Nephron (organoid): ENCODE measurements at regions not wholly inside any gene's neighbourhood (a gene's known extent, or its start where the extent isn't known, plus 50 kb on each side); places are given as distances from the start of the nearest gene placed in this dataset.

Experiments
- H3K27ac Mint-ChIP-seq, 3 experiments: 2 replicates each; pipeline ENCODE4 v1.8.0; 2020; ENCODE audit warnings: mixed read lengths in 3 of 3, mild to moderate bottlenecking in 2 of 3, moderate library complexity in 1 of 3
- H3K27me3 Mint-ChIP-seq: 2 replicates; pipeline ENCODE4 v1.8.0; 2021; ENCODE audit warnings: low read depth, mild to moderate bottlenecking, moderate library complexity, mixed read lengths
- H3K36me3 Mint-ChIP-seq: 2 replicates; pipeline ENCODE4 v1.8.0; 2020; ENCODE audit warnings: low read depth, mixed read lengths
- H3K4me1 Mint-ChIP-seq: 2 replicates; pipeline ENCODE4 v1.8.0; 2020; ENCODE audit warnings: mixed read lengths
- H3K4me3 Mint-ChIP-seq, 3 experiments: 2 replicates each; pipeline ENCODE4 v1.8.0; 2020; ENCODE audit warnings: mild to moderate bottlenecking in 3 of 3, mixed read lengths in 3 of 3, moderate library complexity in 2 of 3
- H3K9me3 Mint-ChIP-seq: 2 replicates; pipeline ENCODE4 v1.8.0; 2020; ENCODE audit warnings: mixed read lengths
- CTCF ChIP-seq, 3 experiments: fragments of 200-600 bp; sonication (generic); IDR thresholded peaks; one replicate each; pipeline ENCODE4 v1.5.0; 2021; ENCODE audit warnings: antibody characterized with exemption in 3 of 3; ENCODE audit not compliant: unreplicated experiment in 3 of 3

- H3K27me3 Mint-ChIP-seq: peaks cover 16% of the 10 kb centered on the region
- no peak overlapping the region for H3K4me3 Mint-ChIP-seq
- TF ChIP-seq CTCF (IDR thresholded peaks at IDR 0.05; ENCODE audit: unreplicated experiment in 3 of 3): no peak
- peak overlapping the region; percentile 99 to 100 (median 99) for H3K27ac Mint-ChIP-seq
- peaks cover 10% of the 10 kb centered on the region for H3K9me3 Mint-ChIP-seq
- peaks cover 56% of the 10 kb centered on the region for H3K4me1 Mint-ChIP-seq
- H3K36me3 Mint-ChIP-seq: peaks cover 3% of the 10 kb centered on the region
Measured at GRCh38 chr6:15791448-15792181, 128.8 kb upstream of the DTNBP1 start.

- Mint-ChIP-seq H3K36me3 (peaks cover 3% of the 10 kb centered on the region), H3K4me3 (no peak overlapping the region), H3K4me1 (peaks cover 46% of the 10 kb centered on the region), H3K27me3 (peaks cover 10% of the 10 kb centered on the region), H3K9me3 (peaks cover 4% of the 10 kb centered on the region), H3K27ac (peak overlapping the region; percentile 99 to 100 (median 99))
- no peak for TF ChIP-seq CTCF (IDR thresholded peaks at IDR 0.05; ENCODE audit: unreplicated experiment in 3 of 3)
Measured at GRCh38 chr6:15790116-15790515, 127.3 kb upstream of the DTNBP1 start.

DNA sequence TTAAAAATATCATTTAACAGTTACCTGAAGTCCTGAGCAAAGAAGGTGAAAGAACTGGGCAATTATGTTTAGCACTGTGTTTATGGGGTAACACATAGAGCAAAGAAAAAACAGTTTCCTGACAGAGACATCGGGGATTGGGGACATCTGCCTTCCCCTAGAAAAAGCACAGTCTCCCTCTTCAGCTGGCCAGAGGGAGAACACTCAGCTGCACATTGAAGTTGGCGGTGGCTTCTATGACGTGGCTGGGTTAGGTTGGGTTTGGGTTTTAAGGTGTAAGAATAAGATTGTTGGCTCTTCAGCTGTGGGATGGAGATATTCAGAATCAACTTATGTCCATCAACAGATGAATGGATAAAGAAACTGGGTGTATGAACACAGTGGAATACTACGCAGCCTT lies 124.0 kb upstream of the DTNBP1 start:
- peaks cover 4% of the 10 kb centered on the region for H3K9me3 Mint-ChIP-seq
- no peak overlapping the region for H3K4me3 Mint-ChIP-seq
- no peak for TF ChIP-seq CTCF (IDR thresholded peaks at IDR 0.05; ENCODE audit: unreplicated experiment in 3 of 3)
- peaks cover 3% of the 10 kb centered on the region for H3K36me3 Mint-ChIP-seq
- peaks cover 3% of the 10 kb centered on the region for H3K27me3 Mint-ChIP-seq
- H3K4me1 Mint-ChIP-seq: peaks cover 21% of the 10 kb centered on the region
- no peak overlapping the region for H3K27ac Mint-ChIP-seq

GRCh38 chr6:15783484-15783883 lies 120.7 kb upstream of the DTNBP1 start:
- no peak overlapping the region for H3K27ac Mint-ChIP-seq
- H3K36me3 Mint-ChIP-seq: no peaks in the 10 kb centered on the region
- TF ChIP-seq CTCF (IDR thresholded peaks at IDR 0.05; ENCODE audit: unreplicated experiment in 3 of 3): no peak
- H3K4me1 Mint-ChIP-seq: no peaks in the 10 kb centered on the region
- H3K27me3 Mint-ChIP-seq: peaks cover 1% of the 10 kb centered on the region
- H3K9me3 Mint-ChIP-seq: peaks cover 4% of the 10 kb centered on the region
- H3K4me3 Mint-ChIP-seq: no peak overlapping the region

- no peaks in the 10 kb centered on the region for H3K9me3 Mint-ChIP-seq
- no peak for TF ChIP-seq CTCF (IDR thresholded peaks at IDR 0.05; ENCODE audit: unreplicated experiment in 3 of 3)
- no peaks in the 10 kb centered on the region for H3K36me3 Mint-ChIP-seq
- H3K27ac Mint-ChIP-seq: no peak overlapping the region
- H3K4me1 Mint-ChIP-seq: no peaks in the 10 kb centered on the region
- no peak overlapping the region for H3K4me3 Mint-ChIP-seq
- no peaks in the 10 kb centered on the region for H3K27me3 Mint-ChIP-seq
Measured at GRCh38 chr6:15781890-15782289, 119.1 kb upstream of the DTNBP1 start.

DNA sequence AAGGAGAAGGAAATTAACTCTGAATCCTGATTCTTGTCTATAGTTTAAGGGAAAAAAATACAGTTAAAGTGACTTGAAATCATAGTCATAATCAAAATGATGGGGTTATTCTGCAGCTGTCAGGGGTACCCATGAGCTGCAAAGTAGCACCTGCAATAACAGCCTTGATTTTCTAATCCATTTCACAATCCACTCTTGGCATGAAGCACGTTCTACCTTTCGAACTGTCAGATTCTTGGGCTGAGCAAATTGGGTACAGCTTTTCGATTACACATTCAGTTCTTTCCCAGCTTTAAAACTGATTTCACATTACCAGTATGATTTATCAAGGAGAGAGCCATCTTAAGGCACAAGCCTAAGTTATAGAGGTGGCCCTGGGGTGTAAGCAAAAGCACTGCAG lies 118.5 kb upstream of the DTNBP1 start:
- Mint-ChIP-seq H3K36me3 (no peaks in the 10 kb centered on the region), H3K27me3 (no peaks in the 10 kb centered on the region), H3K9me3 (no peaks in the 10 kb centered on the region), H3K27ac (no peak overlapping the region), H3K4me3 (no peak overlapping the region), H3K4me1 (no peaks in the 10 kb centered on the region)
- TF ChIP-seq CTCF (IDR thresholded peaks at IDR 0.05; ENCODE audit: unreplicated experiment in 3 of 3): no peak
